Esophagus muscularis mucosa (tissue), 3 donors: ENCODE measurements at regions not wholly inside any gene's neighbourhood (a gene's known extent, or its start where the extent isn't known, plus 50 kb on each side); places are given as distances from the start of the nearest gene placed in this dataset.

Source experiments
- POLR2A ChIP-seq: fragments of 450-650 bp; IDR thresholded peaks from one replicate; pipeline ENCODE4 v1.6.1; 2017; ENCODE audit warnings: antibody characterized with exemption, moderate library complexity, mild to moderate bottlenecking, low read depth
- POLR2AphosphoS5 ChIP-seq, 2 donors: sonication (generic); formaldehyde crosslinking; IDR thresholded peaks; one replicate each; pipeline ENCODE4 v1.6.1; 2017; ENCODE audit warnings: antibody characterized with exemption in 2 of 2
- TF ChIP-seq, protein P1 (sequence below), 3 experiments: fragments of 200-600 bp in 2 of 3; fragments of 450-650 bp in 1 of 3; sonication (generic) in 2 of 3; IDR thresholded peaks; one replicate each; pipeline ENCODE4 v1.5.1; 2017 to 2019; ENCODE audit warnings: antibody characterized with exemption in 3 of 3, mild to moderate bottlenecking in 2 of 3, moderate library complexity in 1 of 3

DNA sequence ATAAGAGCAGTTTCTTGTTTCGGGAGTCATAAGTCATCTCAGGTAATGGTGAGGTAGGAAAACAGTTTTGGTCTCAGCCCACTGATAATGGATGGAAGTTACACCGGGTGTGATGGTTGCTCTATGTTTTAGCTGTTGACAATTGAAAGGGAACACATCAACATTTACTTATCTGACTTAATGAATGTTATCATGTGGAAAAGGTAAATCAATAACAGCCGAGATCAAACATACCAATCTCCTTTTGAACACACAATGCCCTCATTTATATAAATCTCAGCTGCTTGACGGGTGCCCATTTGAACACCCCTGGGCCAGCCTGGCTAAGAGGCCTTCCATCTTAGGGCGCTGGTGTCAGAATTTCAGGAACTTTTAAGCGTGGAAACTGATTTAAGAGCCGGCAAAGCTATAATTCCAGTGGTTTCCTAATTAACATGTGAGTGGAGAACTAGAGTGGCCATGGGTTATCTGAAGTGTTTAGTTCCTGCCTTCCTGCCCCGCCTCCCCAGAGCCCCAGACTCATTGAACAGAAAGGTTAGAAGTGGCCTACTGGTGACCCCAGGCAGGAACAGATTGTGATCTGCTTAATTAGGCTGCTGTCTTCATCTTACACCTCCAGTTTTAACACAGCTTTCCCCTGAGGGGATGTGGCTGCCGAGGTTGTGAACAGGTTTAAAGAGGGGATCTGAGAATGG is 572.7 kb downstream of the FGF9 start:
- TF ChIP-seq POLR2AphosphoS5 (IDR thresholded peaks at IDR 0.05): no peak
- TF ChIP-seq, protein P1, sequence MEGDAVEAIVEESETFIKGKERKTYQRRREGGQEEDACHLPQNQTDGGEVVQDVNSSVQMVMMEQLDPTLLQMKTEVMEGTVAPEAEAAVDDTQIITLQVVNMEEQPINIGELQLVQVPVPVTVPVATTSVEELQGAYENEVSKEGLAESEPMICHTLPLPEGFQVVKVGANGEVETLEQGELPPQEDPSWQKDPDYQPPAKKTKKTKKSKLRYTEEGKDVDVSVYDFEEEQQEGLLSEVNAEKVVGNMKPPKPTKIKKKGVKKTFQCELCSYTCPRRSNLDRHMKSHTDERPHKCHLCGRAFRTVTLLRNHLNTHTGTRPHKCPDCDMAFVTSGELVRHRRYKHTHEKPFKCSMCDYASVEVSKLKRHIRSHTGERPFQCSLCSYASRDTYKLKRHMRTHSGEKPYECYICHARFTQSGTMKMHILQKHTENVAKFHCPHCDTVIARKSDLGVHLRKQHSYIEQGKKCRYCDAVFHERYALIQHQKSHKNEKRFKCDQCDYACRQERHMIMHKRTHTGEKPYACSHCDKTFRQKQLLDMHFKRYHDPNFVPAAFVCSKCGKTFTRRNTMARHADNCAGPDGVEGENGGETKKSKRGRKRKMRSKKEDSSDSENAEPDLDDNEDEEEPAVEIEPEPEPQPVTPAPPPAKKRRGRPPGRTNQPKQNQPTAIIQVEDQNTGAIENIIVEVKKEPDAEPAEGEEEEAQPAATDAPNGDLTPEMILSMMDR (IDR thresholded peaks at IDR 0.05): no peak
- no peak for TF ChIP-seq POLR2A
